ENCODE measurements at regions not wholly inside any gene's neighbourhood (a gene's known extent, or its start where the extent isn't known, plus 50 kb on each side); places are given as distances from the start of the nearest gene placed in this dataset.
"Not testable (repeated sequence)": the region's sequence is repeated elsewhere in the genome, so short reads cannot be mapped to it uniquely, and the experiment has no call there.

GRCh38 chr17:77282524-77283515 is 142.1 kb downstream of the SEC14L1 start:
- peak overlapping the region; percentile 74 for H3K9ac ChIP-seq (ENCODE audit: low read length)
- H3K4me1 ChIP-seq (ENCODE audit: control insufficient read depth, insufficient read depth, low read length): peaks cover 61% of the 10 kb centered on the region
- no peaks in the 10 kb centered on the region for H3K36me3 ChIP-seq (ENCODE audit: control insufficient read depth, insufficient read depth, low read length)
- H3K27me3 ChIP-seq (ENCODE audit: control insufficient read depth, insufficient read depth, low read length): no peaks in the 10 kb centered on the region
- no peaks in the 10 kb centered on the region for H3K9me3 ChIP-seq (ENCODE audit: control insufficient read depth, low read length)
- H3K4me3 ChIP-seq (ENCODE audit: low read length): peak overlapping the region; percentile 54

GRCh38 chr17:77284023-77284617 is 143.4 kb downstream of the SEC14L1 start:
- Histone ChIP-seq H3K9me3 (ENCODE audit: control insufficient read depth, low read length) (no peaks in the 10 kb centered on the region), H3K4me1 (ENCODE audit: control insufficient read depth, insufficient read depth, low read length) (peaks cover 74% of the 10 kb centered on the region), H3K9ac (ENCODE audit: low read length) (no peak overlapping the region), H3K27me3 (ENCODE audit: control insufficient read depth, insufficient read depth, low read length) (no peaks in the 10 kb centered on the region), H3K4me3 (ENCODE audit: low read length) (no peak overlapping the region), H3K36me3 (ENCODE audit: control insufficient read depth, insufficient read depth, low read length) (no peaks in the 10 kb centered on the region)

GRCh38 chr17:77285594-77286390 is 145.0 kb downstream of the SEC14L1 start:
- Histone ChIP-seq H3K4me3 (ENCODE audit: low read length) (no peak overlapping the region), H3K36me3 (ENCODE audit: control insufficient read depth, insufficient read depth, low read length) (no peaks in the 10 kb centered on the region), H3K27me3 (ENCODE audit: control insufficient read depth, insufficient read depth, low read length) (no peaks in the 10 kb centered on the region), H3K4me1 (ENCODE audit: control insufficient read depth, insufficient read depth, low read length) (peaks cover 62% of the 10 kb centered on the region), H3K9ac (ENCODE audit: low read length) (peak overlapping the region; percentile 16), H3K9me3 (ENCODE audit: control insufficient read depth, low read length) (no peaks in the 10 kb centered on the region)

- peak overlapping the region; percentile 16 for H3K9ac ChIP-seq (ENCODE audit: low read length)
- no peak overlapping the region for H3K4me3 ChIP-seq (ENCODE audit: low read length)
- peaks cover 62% of the 10 kb centered on the region for H3K4me1 ChIP-seq (ENCODE audit: control insufficient read depth, insufficient read depth, low read length)
- H3K36me3 ChIP-seq (ENCODE audit: control insufficient read depth, insufficient read depth, low read length): no peaks in the 10 kb centered on the region
- no peaks in the 10 kb centered on the region for H3K9me3 ChIP-seq (ENCODE audit: control insufficient read depth, low read length)
- H3K27me3 ChIP-seq (ENCODE audit: control insufficient read depth, insufficient read depth, low read length): no peaks in the 10 kb centered on the region
These were observed 145.5 kb downstream of the SEC14L1 start for GRCh38 chr17:77286391-77286640.

- H3K4me3 ChIP-seq (ENCODE audit: low read length): no peak overlapping the region
- peaks cover 62% of the 10 kb centered on the region for H3K4me1 ChIP-seq (ENCODE audit: control insufficient read depth, insufficient read depth, low read length)
- peak overlapping the region; percentile 16 for H3K9ac ChIP-seq (ENCODE audit: low read length)
- no peaks in the 10 kb centered on the region for H3K27me3 ChIP-seq (ENCODE audit: control insufficient read depth, insufficient read depth, low read length)
- H3K36me3 ChIP-seq (ENCODE audit: control insufficient read depth, insufficient read depth, low read length): no peaks in the 10 kb centered on the region
- H3K9me3 ChIP-seq (ENCODE audit: control insufficient read depth, low read length): no peaks in the 10 kb centered on the region
These were observed 146.1 kb downstream of the SEC14L1 start for GRCh38 chr17:77286641-77287431.

- Histone ChIP-seq H3K36me3 (ENCODE audit: control insufficient read depth, insufficient read depth, low read length) (no peaks in the 10 kb centered on the region), H3K9ac (ENCODE audit: low read length) (peak overlapping the region; percentile 16), H3K9me3 (ENCODE audit: control insufficient read depth, low read length) (no peaks in the 10 kb centered on the region), H3K4me1 (ENCODE audit: control insufficient read depth, insufficient read depth, low read length) (peaks cover 62% of the 10 kb centered on the region), H3K4me3 (ENCODE audit: low read length) (no peak overlapping the region), H3K27me3 (ENCODE audit: control insufficient read depth, insufficient read depth, low read length) (no peaks in the 10 kb centered on the region)
These were observed 146.8 kb downstream of the SEC14L1 start for GRCh38 chr17:77287432-77288068.

- Histone ChIP-seq H3K36me3 (ENCODE audit: control insufficient read depth, insufficient read depth, low read length) (no peaks in the 10 kb centered on the region), H3K4me3 (ENCODE audit: low read length) (no peak overlapping the region), H3K9me3 (ENCODE audit: control insufficient read depth, low read length) (no peaks in the 10 kb centered on the region), H3K4me1 (ENCODE audit: control insufficient read depth, insufficient read depth, low read length) (peaks cover 60% of the 10 kb centered on the region), H3K27me3 (ENCODE audit: control insufficient read depth, insufficient read depth, low read length) (no peaks in the 10 kb centered on the region), H3K9ac (ENCODE audit: low read length) (peak overlapping the region; percentile 16)
These were observed 147.4 kb downstream of the SEC14L1 start for GRCh38 chr17:77288115-77288619.

- not testable (repeated sequence) for H3K4me3 ChIP-seq (ENCODE audit: low read length); H3K9me3 ChIP-seq (ENCODE audit: control insufficient read depth, low read length); H3K36me3 ChIP-seq (ENCODE audit: control insufficient read depth, insufficient read depth, low read length); H3K27me3 ChIP-seq (ENCODE audit: control insufficient read depth, insufficient read depth, low read length); H3K9ac ChIP-seq (ENCODE audit: low read length)
- peaks cover 35% of the 10 kb centered on the region for H3K4me1 ChIP-seq (ENCODE audit: control insufficient read depth, insufficient read depth, low read length)
These were observed 150.2 kb downstream of the SEC14L1 start for GRCh38 chr17:77290759-77291558.

- H3K9me3 ChIP-seq (ENCODE audit: control insufficient read depth, low read length): no peaks in the 10 kb centered on the region
- no peak overlapping the region for H3K4me3 ChIP-seq (ENCODE audit: low read length)
- H3K9ac ChIP-seq (ENCODE audit: low read length): no peak overlapping the region
- peaks cover 26% of the 10 kb centered on the region for H3K4me1 ChIP-seq (ENCODE audit: control insufficient read depth, insufficient read depth, low read length)
- no peaks in the 10 kb centered on the region for H3K36me3 ChIP-seq (ENCODE audit: control insufficient read depth, insufficient read depth, low read length)
- no peaks in the 10 kb centered on the region for H3K27me3 ChIP-seq (ENCODE audit: control insufficient read depth, insufficient read depth, low read length)
These were observed 151.0 kb downstream of the SEC14L1 start for GRCh38 chr17:77291591-77292386.

- no peak overlapping the region for H3K9ac ChIP-seq (ENCODE audit: low read length)
- H3K27me3 ChIP-seq (ENCODE audit: control insufficient read depth, insufficient read depth, low read length): no peaks in the 10 kb centered on the region
- peaks cover 4% of the 10 kb centered on the region for H3K4me1 ChIP-seq (ENCODE audit: control insufficient read depth, insufficient read depth, low read length)
- no peak overlapping the region for H3K4me3 ChIP-seq (ENCODE audit: low read length)
- no peaks in the 10 kb centered on the region for H3K36me3 ChIP-seq (ENCODE audit: control insufficient read depth, insufficient read depth, low read length)
- H3K9me3 ChIP-seq (ENCODE audit: control insufficient read depth, low read length): no peaks in the 10 kb centered on the region
These were observed 154.0 kb downstream of the SEC14L1 start for GRCh38 chr17:77294761-77295160.
